HCT116 (cell line): ENCODE measurements at regions not wholly inside any gene's neighbourhood (a gene's known extent, or its start where the extent isn't known, plus 50 kb on each side); places are given as distances from the start of the nearest gene placed in this dataset.
"Not testable (repeated sequence)": the region's sequence is repeated elsewhere in the genome, so short reads cannot be mapped to it uniquely, and the experiment has no call there.

ENCODE experiments used
- ATF3 ChIP-seq: IDR thresholded peaks from 2 replicates; pipeline ENCODE4 v1.6.1; 2012
- CEBPB ChIP-seq: IDR thresholded peaks from 2 replicates; pipeline ENCODE4 v1.6.1; 2012; ENCODE audit warnings: low read depth
- CTCF ChIP-seq, 3 experiments: fragments of 200-600 bp in 1 of 3; sonication (generic) in 1 of 3; IDR thresholded peaks in 2 of 3; conservative IDR thresholded peaks in 1 of 3; 2 replicates each; pipeline ENCODE4 v1.5.1; 2012 to 2017; ENCODE audit warnings: low read depth in 2 of 3, low read length in 2 of 3, antibody characterized with exemption in 1 of 3, borderline replicate concordance in 1 of 3, control low read depth in 1 of 3, mild to moderate bottlenecking in 1 of 3, mixed read lengths in 1 of 3, mixed run types in 1 of 3, moderate library complexity in 1 of 3; ENCODE audit not compliant: insufficient read depth in 1 of 3
- FOSL1 ChIP-seq: IDR thresholded peaks from 2 replicates; pipeline ENCODE4 v1.6.1; 2012; ENCODE audit warnings: low read depth
- MAX ChIP-seq: IDR thresholded peaks from 2 replicates; pipeline ENCODE4 v1.6.1; 2012
- POLR2A ChIP-seq: IDR thresholded peaks from 2 replicates; pipeline ENCODE4 v1.7.0; 2011; ENCODE audit warnings: borderline replicate concordance; ENCODE audit not compliant: insufficient read depth, insufficient read length; ENCODE audit errors: extremely low read depth
- POLR2AphosphoS5 ChIP-seq: IDR thresholded peaks from 2 replicates; pipeline ENCODE4 v1.6.1; 2011; ENCODE audit warnings: mild to moderate bottlenecking, low read depth, low read length, moderate library complexity
- REST ChIP-seq: IDR thresholded peaks from 2 replicates; pipeline ENCODE4 v1.6.1; 2012; ENCODE audit warnings: low read depth
- SP1 ChIP-seq: IDR thresholded peaks from 2 replicates; pipeline ENCODE4 v1.6.1; 2012; ENCODE audit warnings: low read depth

GRCh38 chr1:149229813-149230212, 126.5 kb upstream of the NBPF9 start:
- TF ChIP-seq CTCF (IDR thresholded peaks at IDR 0.05 in 2 of 3, conservative IDR thresholded peaks at IDR 0.05 in 1 of 3; ENCODE audit: borderline replicate concordance in 1 of 3, insufficient read depth in 1 of 3, low read depth in 2 of 3, low read length in 2 of 3); FOSL1; POLR2AphosphoS5; SP1; POLR2A; REST; MAX; CEBPB; ATF3: not testable (repeated sequence)
